ENCODE measurements at regions not wholly inside any gene's neighbourhood (a gene's known extent, or its start where the extent isn't known, plus 50 kb on each side); places are given as distances from the start of the nearest gene placed in this dataset.
"Not testable (repeated sequence)": the region's sequence is repeated elsewhere in the genome, so short reads cannot be mapped to it uniquely, and the experiment has no call there.

GRCh38 chr9:85162822-85163221 is 493.3 kb downstream of the NTRK2 start:
- WGBS, 2 experiments (ENCODE audit: extremely low coverage in 2 of 2, insufficient read length in 1 of 2), result no CpG with 5 or more reads among the region's 3 CpGs
- no peaks in the 10 kb centered on the region for H3K79me1 ChIP-seq (ENCODE audit: low read depth in 1 of 2, low read length in 2 of 2)

GRCh38 chr9:85160944-85161343 is 491.4 kb downstream of the NTRK2 start:
- H2AK5ac ChIP-seq (ENCODE audit: low read depth, low read length); H4K5ac ChIP-seq (ENCODE audit: low read depth, low read length); POLR2A ChIA-PET (ENCODE audit: unreplicated experiment); H3K27me3 ChIP-seq (ENCODE audit: control insufficient read depth, insufficient read depth, low read length); CTCF ChIA-PET; DNase-seq; in situ Hi-C loops (cut with MboI; ENCODE audit: low sequenced_read_pairs); H3K4ac ChIP-seq (ENCODE audit: low read depth, low read length); H2BK5ac ChIP-seq (ENCODE audit: low read depth, low read length, poor library complexity, severe bottlenecking); H3K4me1 ChIP-seq (ENCODE audit: control insufficient read depth, insufficient read depth, low read length); H3K9me1 ChIP-seq (ENCODE audit: insufficient read depth, low read length); dilution Hi-C loops (cut with HindIII; ENCODE audit: low sequenced_read_pairs, unreplicated experiment); intact Hi-C loops (cut with micrococcal nuclease); H3K14ac ChIP-seq (replicated peaks; ENCODE audit: low read depth, low read length); H3K27ac ChIP-seq (ENCODE audit: insufficient read depth, low read length); H3K9me3 ChIP-seq (ENCODE audit: control insufficient read depth, insufficient read depth, low read length); H2AFZ ChIP-seq (replicated peaks; ENCODE audit: low read length, poor library complexity); BruUV-seq (replicated peaks); H3K18ac ChIP-seq (ENCODE audit: low read depth, low read length); H4K20me1 ChIP-seq (ENCODE audit: insufficient read depth, low read length); ATAC-seq (ENCODE audit: low read depth); H3K9ac ChIP-seq (ENCODE audit: low read depth, low read length); H3K36me3 ChIP-seq (ENCODE audit: control insufficient read depth, insufficient read depth, low read length); H4K91ac ChIP-seq (ENCODE audit: insufficient read depth, low read depth, low read length); H2BK20ac ChIP-seq (ENCODE audit: low read depth, low read length); H2BK120ac ChIP-seq (ENCODE audit: low read depth, low read length); H4K8ac ChIP-seq (ENCODE audit: low read depth in 2 of 2, low read length in 2 of 2); H2BK15ac ChIP-seq (ENCODE audit: low read depth, low read length); H3K4me2 ChIP-seq (ENCODE audit: low read depth, low read length); H3K56ac ChIP-seq (ENCODE audit: extremely low read depth, insufficient read depth, low read length); H2AK9ac ChIP-seq (replicated peaks; ENCODE audit: low read depth, low read length, poor library complexity); H3K23ac ChIP-seq (ENCODE audit: low read depth, low read length); H3K79me1 ChIP-seq (ENCODE audit: low read depth in 1 of 2, low read length in 2 of 2); H3K4me3 ChIP-seq (ENCODE audit: insufficient read depth, low read depth, low read length): not testable (repeated sequence)
- WGBS, 2 experiments (ENCODE audit: extremely low coverage in 2 of 2, insufficient read length in 1 of 2), result no CpG with 5 or more reads among the region's 4 CpGs

More at GRCh38 chr9:85162822-85163221, 493.3 kb downstream of the NTRK2 start:
- no peaks in the 10 kb centered on the region for H3K9me1 ChIP-seq (ENCODE audit: insufficient read depth, low read length)
- H3K18ac ChIP-seq (ENCODE audit: low read depth, low read length), result no peak overlapping the region
- no peak overlapping the region for H3K27ac ChIP-seq (ENCODE audit: insufficient read depth, low read length)
- H2AFZ ChIP-seq (replicated peaks; ENCODE audit: low read length, poor library complexity), result no peak overlapping the region
- no peaks in the 10 kb centered on the region for H3K36me3 ChIP-seq (ENCODE audit: control insufficient read depth, insufficient read depth, low read length)
- H3K27me3 ChIP-seq (ENCODE audit: control insufficient read depth, insufficient read depth, low read length), result no peaks in the 10 kb centered on the region
- H3K9me3 ChIP-seq (ENCODE audit: control insufficient read depth, insufficient read depth, low read length), result peaks cover 6% of the 10 kb centered on the region; the same call in 1 of the 2 replicates
- H3K4me1 ChIP-seq (ENCODE audit: control insufficient read depth, insufficient read depth, low read length), result no peaks in the 10 kb centered on the region
- dilution Hi-C loops (cut with HindIII; ENCODE audit: low sequenced_read_pairs, unreplicated experiment), result no loop called here
- no peak overlapping the region for H2AK5ac ChIP-seq (ENCODE audit: low read depth, low read length)
- no peak overlapping the region for H2AK9ac ChIP-seq (replicated peaks; ENCODE audit: low read depth, low read length, poor library complexity)
- no peak overlapping the region for H2BK5ac ChIP-seq (ENCODE audit: low read depth, low read length, poor library complexity, severe bottlenecking)
- no peak overlapping the region for H3K56ac ChIP-seq (ENCODE audit: extremely low read depth, insufficient read depth, low read length)
- no peak for DNase-seq
- no peak overlapping the region for H3K9ac ChIP-seq (ENCODE audit: low read depth, low read length)
- no TSS peak for BruUV-seq (replicated peaks)
- intact Hi-C loops (cut with micrococcal nuclease), result no loop called here
- H4K91ac ChIP-seq (ENCODE audit: insufficient read depth, low read depth, low read length), result no peak overlapping the region
- H3K4me2 ChIP-seq (ENCODE audit: low read depth, low read length), result no peak overlapping the region
- ATAC-seq (ENCODE audit: low read depth), result no peak
- CTCF ChIA-PET, result no interaction called here
- H4K20me1 ChIP-seq (ENCODE audit: insufficient read depth, low read length), result no peaks in the 10 kb centered on the region
- H3K4ac ChIP-seq (ENCODE audit: low read depth, low read length), result no peak overlapping the region
- no peak overlapping the region for H2BK15ac ChIP-seq (ENCODE audit: low read depth, low read length)
- H4K5ac ChIP-seq (ENCODE audit: low read depth, low read length), result no peak overlapping the region
- no peak overlapping the region for H3K23ac ChIP-seq (ENCODE audit: low read depth, low read length)
- POLR2A ChIA-PET (ENCODE audit: unreplicated experiment), result no interaction called here
- TF ChIP-seq NFE2L2 (IDR thresholded peaks at IDR 0.05; ENCODE audit: low read depth, low read length) (no peak), BHLHE40 (IDR thresholded peaks at IDR 0.05; ENCODE audit: low read depth, low read length) (no peak), CTCF (conservative IDR thresholded peaks at IDR 0.05; ENCODE audit: low read depth, low read length) (no peak), CHD1 (IDR thresholded peaks at IDR 0.05; ENCODE audit: low read depth, low read length) (no peak), MAZ (IDR thresholded peaks at IDR 0.05; ENCODE audit: borderline replicate concordance, low read depth, low read length) (no peak), MAFK (IDR thresholded peaks at IDR 0.05; ENCODE audit: low read depth, low read length) (no peak), POLR2A (IDR thresholded peaks at IDR 0.05; ENCODE audit: low read depth, low read length) (no peak), RFX5 (IDR thresholded peaks at IDR 0.05; ENCODE audit: low read depth, low read length) (no peak)
- in situ Hi-C loops (cut with MboI; ENCODE audit: low sequenced_read_pairs), result no loop called here
- H3K4me3 ChIP-seq (ENCODE audit: insufficient read depth, low read depth, low read length), result no peak overlapping the region
- H4K8ac ChIP-seq (ENCODE audit: low read depth in 2 of 2, low read length in 2 of 2), result no peak overlapping the region
- no peak overlapping the region for H2BK20ac ChIP-seq (ENCODE audit: low read depth, low read length)
- no peak overlapping the region for H2BK120ac ChIP-seq (ENCODE audit: low read depth, low read length)
- no peak overlapping the region for H3K14ac ChIP-seq (replicated peaks; ENCODE audit: low read depth, low read length)
